H1 (cell line): ENCODE measurements at regions not wholly inside any gene's neighbourhood (a gene's known extent, or its start where the extent isn't known, plus 50 kb on each side); places are given as distances from the start of the nearest gene placed in this dataset.

ENCODE experiments used
- CTCF ChIA-PET: fragments of 300-600 bp; sonication (Branson Sonifier 250); formaldehyde crosslinking; loops from one replicate; lab custom pipeline; 2021; ENCODE audit not compliant: partially characterized antibody; lab: Charles Lee
- POLR2A ChIA-PET: fragments of 300-600 bp; sonication (Branson Sonifier 250); formaldehyde crosslinking; loops from one replicate; lab custom pipeline; 2021; ENCODE audit warnings: inconsistent platforms; ENCODE audit not compliant: partially characterized antibody; lab: Charles Lee
- DNase-seq, 2 experiments: peaks; one replicate each; pipeline versions ENCODE4 v3.0.0 to v3.0.0-alpha.2; 2010 to 2022; ENCODE audit warnings: low spot score in 2 of 2, low read depth in 1 of 2, mixed read lengths in 1 of 2
- FAIRE-seq: peaks from 2 replicates; lab custom pipeline; 2011; peaks lifted over from hg19 to GRCh38; lab: Jason Lieb, UNC
- H2AFZ ChIP-seq: 2 replicates; pipeline ENCODE4 v1.8.1; 2012; ENCODE audit warnings: low read length, inconsistent platforms
- H2AK5ac ChIP-seq: 2 replicates; pipeline ENCODE4 v1.6.1; 2013; ENCODE audit warnings: low read depth, low read length
- H2BK120ac ChIP-seq: replicated peaks from 2 replicates; pipeline ENCODE3; 2013; ENCODE audit warnings: low read depth, low read length, inconsistent platforms
- H2BK12ac ChIP-seq: 2 replicates; pipeline ENCODE4 v1.6.1; 2013; ENCODE audit warnings: low read depth, low read length
- H2BK15ac ChIP-seq: 2 replicates; pipeline ENCODE4 v1.6.1; 2013; ENCODE audit warnings: low read length
- H2BK20ac ChIP-seq: 2 replicates; pipeline ENCODE4 v1.6.1; 2013; ENCODE audit warnings: low read length
- H2BK5ac ChIP-seq: 2 replicates; pipeline ENCODE4 v1.6.1; 2013; ENCODE audit warnings: low read depth, low read length
- H3K14ac ChIP-seq: 2 replicates; pipeline ENCODE4 v1.6.1; 2013; ENCODE audit warnings: inconsistent platforms; ENCODE audit not compliant: insufficient read length
- H3K18ac ChIP-seq: 2 replicates; pipeline ENCODE4 v1.6.1; 2013; ENCODE audit warnings: low read length; ENCODE audit errors: extremely low read depth
- H3K23ac ChIP-seq: 2 replicates; pipeline ENCODE4 v1.6.1; 2013; ENCODE audit warnings: inconsistent platforms; ENCODE audit not compliant: insufficient read length
- H3K23me2 ChIP-seq: 2 replicates; pipeline ENCODE4 v1.6.1; 2013; ENCODE audit warnings: low read depth, low read length
- H3K27ac ChIP-seq: 2 replicates; pipeline ENCODE4 v1.6.1; 2011; ENCODE audit warnings: low read depth, low read length, inconsistent platforms
- H3K27me3 ChIP-seq, 4 experiments: replicated peaks in 1 of 4; 1 replicate in 1 of 4; 2 replicates in 3 of 4; pipeline versions ENCODE4 v1.6.1 to v1.8.1; 2011 to 2013; ENCODE audit warnings: low read length in 3 of 4, mild to moderate bottlenecking in 3 of 4, inconsistent platforms in 2 of 4, mixed read lengths in 2 of 4, moderate library complexity in 1 of 4; ENCODE audit not compliant: control insufficient read depth in 3 of 4, insufficient read depth in 3 of 4; ENCODE audit errors: extremely low read depth in 1 of 4
- H3K36me3 ChIP-seq, 4 experiments: 2 replicates each; pipeline versions ENCODE4 v1.6.1 to v1.8.1; 2011 to 2013; ENCODE audit warnings: mild to moderate bottlenecking in 4 of 4, low read length in 3 of 4, moderate library complexity in 2 of 4, control low read depth in 1 of 4, inconsistent platforms in 1 of 4; ENCODE audit not compliant: insufficient read depth in 4 of 4, control insufficient read depth in 2 of 4
- H3K4ac ChIP-seq: replicated peaks from 2 replicates; pipeline ENCODE3; 2013; ENCODE audit warnings: low read length, low read depth, mixed read lengths, inconsistent platforms; ENCODE audit not compliant: insufficient read length
- H3K4me1 ChIP-seq, 4 experiments: replicated peaks in 1 of 4; 1 replicate in 1 of 4; 2 replicates in 3 of 4; pipeline versions ENCODE4 v1.6.1 to v1.8.1; 2011 to 2013; ENCODE audit warnings: low read length in 3 of 4, inconsistent platforms in 2 of 4, mixed read lengths in 1 of 4; ENCODE audit not compliant: insufficient read depth in 4 of 4, control insufficient read depth in 3 of 4
- H3K4me2 ChIP-seq, 2 experiments: 2 replicates each; pipeline versions ENCODE4 v1.6.1 to v1.8.1; 2011 to 2013; ENCODE audit warnings: low read depth in 2 of 2, low read length in 2 of 2, control low read depth in 1 of 2, inconsistent platforms in 1 of 2, mild to moderate bottlenecking in 1 of 2; ENCODE audit not compliant: insufficient read depth in 1 of 2
- H3K4me3 ChIP-seq, 4 experiments: fragments of 200-600, 300-600 bp in 1 of 4; sonication (generic), shearing (Covaris generic), sonication (Bioruptor Twin) in 1 of 4; 2 replicates each; pipeline versions ENCODE4 v1.5.1 to v1.8.1; 2011 to 2016; ENCODE audit warnings: low read length in 4 of 4, low read depth in 3 of 4, control low read depth in 2 of 4, inconsistent platforms in 2 of 4, mild to moderate bottlenecking in 2 of 4, mixed read lengths in 1 of 4, moderate library complexity in 1 of 4; ENCODE audit not compliant: insufficient read depth in 2 of 4; ENCODE audit errors: extremely low read depth in 1 of 4
- H3K56ac ChIP-seq: replicated peaks from 2 replicates; pipeline ENCODE3; 2013; ENCODE audit warnings: low read depth, mild to moderate bottlenecking, mixed read lengths, low read length, inconsistent platforms; ENCODE audit not compliant: insufficient read length
- H3K79me1 ChIP-seq: 2 replicates; pipeline ENCODE4 v1.6.1; 2013; ENCODE audit warnings: low read depth, low read length, control low read depth
- H3K79me2 ChIP-seq, 2 experiments: 2 replicates each; pipeline versions ENCODE4 v1.6.1 to v1.8.1; 2012 to 2013; ENCODE audit warnings: low read length in 2 of 2, mild to moderate bottlenecking in 2 of 2, inconsistent platforms in 1 of 2; ENCODE audit not compliant: insufficient read depth in 2 of 2, control insufficient read depth in 1 of 2
- H3K9ac ChIP-seq, 4 experiments: replicated peaks in 1 of 4; 1 replicate in 1 of 4; 2 replicates in 3 of 4; pipeline versions ENCODE4 v1.6.1 to v1.8.1; 2011 to 2013; ENCODE audit warnings: low read depth in 3 of 4, low read length in 3 of 4, control low read depth in 2 of 4, mild to moderate bottlenecking in 2 of 4, moderate library complexity in 2 of 4, inconsistent platforms in 1 of 4; ENCODE audit errors: extremely low read depth in 1 of 4
- H3K9me3 ChIP-seq, 2 experiments: 2 replicates each; pipeline versions ENCODE4 v1.6.1 to v1.8.1; 2012 to 2013; ENCODE audit warnings: mild to moderate bottlenecking in 2 of 2, moderate library complexity in 2 of 2, control low read depth in 1 of 2, inconsistent platforms in 1 of 2, low read depth in 1 of 2, low read length in 1 of 2, mixed read lengths in 1 of 2; ENCODE audit not compliant: insufficient read depth in 2 of 2
- H4K20me1 ChIP-seq, 2 experiments: replicated peaks in 1 of 2; 2 replicates each; pipeline versions ENCODE3 to v1.8.1; 2011 to 2013; ENCODE audit warnings: inconsistent platforms in 2 of 2, low read length in 2 of 2, mild to moderate bottlenecking in 1 of 2; ENCODE audit not compliant: insufficient read depth in 2 of 2, control insufficient read depth in 1 of 2
- H4K5ac ChIP-seq: 2 replicates; pipeline ENCODE4 v1.6.1; 2013; ENCODE audit warnings: low read length, low read depth, mixed read lengths, inconsistent platforms; ENCODE audit not compliant: insufficient read length
- H4K8ac ChIP-seq: 2 replicates; pipeline ENCODE4 v1.8.0; 2013; ENCODE audit warnings: mild to moderate bottlenecking, moderate library complexity, low read length, inconsistent platforms; ENCODE audit not compliant: insufficient read depth; ENCODE audit errors: extremely low read depth
- H4K91ac ChIP-seq: replicated peaks from 2 replicates; pipeline ENCODE3; 2013; ENCODE audit warnings: low read length, mixed read lengths, inconsistent platforms; ENCODE audit not compliant: insufficient read length
- JUN ChIP-seq: IDR thresholded peaks from 2 replicates; pipeline ENCODE4 v1.6.1; 2011; ENCODE audit warnings: low read depth, mild to moderate bottlenecking, improper control_type of control experiment, low read length
- RNF2 ChIP-seq: fragments of 200-900, 300-1000 bp; sonication (generic); IDR thresholded peaks from 2 replicates; pipeline ENCODE4 v1.7.1; 2016; ENCODE audit warnings: borderline replicate concordance, low read depth, mild to moderate bottlenecking, antibody characterized with exemption, low read length; ENCODE audit not compliant: poor library complexity, severe bottlenecking; ENCODE audit errors: missing control alignments
- SIX5 ChIP-seq: IDR thresholded peaks from 2 replicates; pipeline ENCODE4 v1.6.1; 2011; ENCODE audit warnings: mild to moderate bottlenecking, low read depth, low read length
- WGBS, 2 experiments: shearing (Covaris generic) in 1 of 2; methylation state at CpG; one replicate each; pipeline versions ENCODE4 v1.1.6 to v1.1.7; 2013 to 2015; ENCODE audit warnings: low lambda C conversion rate in 2 of 2, mixed read lengths in 2 of 2, inconsistent platforms in 1 of 2, low coverage in 1 of 2, missing lambda C conversion rate in 1 of 2; ENCODE audit not compliant: insufficient replicate concordance in 2 of 2, insufficient coverage in 1 of 2, insufficient read length in 1 of 2; ENCODE audit errors: extremely low coverage in 1 of 2, missing lambda C conversion rate in 1 of 2; 5-methylcytosine and 5-hydroxymethylcytosine counted together

DNA sequence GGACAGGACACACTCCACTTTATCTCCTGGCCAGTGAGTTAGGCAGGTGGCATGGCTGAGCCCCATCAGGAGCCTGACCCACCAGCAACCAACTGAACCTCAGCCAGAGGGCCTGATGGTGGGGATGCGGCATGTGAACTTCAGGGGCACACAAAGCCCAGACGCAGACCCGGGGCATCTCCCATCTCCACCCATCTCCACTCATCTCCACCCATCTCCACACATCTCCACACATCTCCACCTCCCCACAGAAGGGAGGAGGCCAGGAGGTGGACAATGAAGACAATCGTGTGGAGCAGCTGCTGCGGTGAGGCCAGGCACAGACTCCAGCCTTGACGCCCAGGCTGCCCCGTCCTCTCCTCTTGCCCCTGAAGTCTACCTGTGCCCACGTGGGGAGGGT lies 340.8 kb downstream of the CTTN start:
- Histone ChIP-seq H4K91ac (peak overlapping the region; percentile 52), H4K20me1 (no peaks in the 10 kb centered on the region), H4K8ac (no peak overlapping the region), H2BK5ac (no peak overlapping the region), H2BK120ac (no peak overlapping the region), H3K4ac (no peak overlapping the region), H3K9me3 (no peaks in the 10 kb centered on the region), H3K27me3 (no peaks in the 10 kb centered on the region; a peak in 1 of 7 replicates), H3K27ac (no peak overlapping the region), H2AK5ac (no peak overlapping the region; the same call in 1 of the 2 replicates), H3K79me1 (peaks cover 4% of the 10 kb centered on the region; the same call in 1 of the 2 replicates), H2BK15ac (no peak overlapping the region), H3K9ac (no peak overlapping the region), H3K56ac (no peak overlapping the region), H3K23me2 (peaks cover 4% of the 10 kb centered on the region; the same call in 1 of the 2 replicates), H2AFZ (no peak overlapping the region), H3K4me3 (no peak overlapping the region), H3K14ac (no peak overlapping the region), H2BK12ac (no peak overlapping the region), H3K4me1 (peaks cover 8 to 21% (median 13%) of the 10 kb centered on the region in 4 experiments), H2BK20ac (no peak overlapping the region), H3K4me2 (no peak overlapping the region), H3K36me3 (no peaks in the 10 kb centered on the region), H4K5ac (no peak overlapping the region), H3K79me2 (no peaks in the 10 kb centered on the region), H3K18ac (no peak overlapping the region), H3K23ac (no peak overlapping the region)
- POLR2A ChIA-PET, result no interaction called here
- 90% methylated on average over 8 of the region's 8 CpGs; no CpG with 5 or more reads in 1 of the 2 experiments for WGBS, 2 experiments
- FAIRE-seq (no peak), DNase-seq (no peak)
- TF ChIP-seq JUN (no peak), RNF2 (no peak), SIX5 (no peak)
- CTCF ChIA-PET, result no interaction called here
